NCI-H82 treated with DMSO at 0.1 percent for 48 hours (cell line): ENCODE measurements at regions not wholly inside any gene's neighbourhood (a gene's known extent, or its start where the extent isn't known, plus 50 kb on each side); places are given as distances from the start of the nearest gene placed in this dataset.
"Not testable (repeated sequence)": the region's sequence is repeated elsewhere in the genome, so short reads cannot be mapped to it uniquely, and the experiment has no call there.

ENCODE experiments used
- DNase-seq: peaks from one replicate; lab custom pipeline; 2025; ENCODE audit not compliant: unreplicated experiment; lab: John Stamatoyannopoulos, UW

DNA sequence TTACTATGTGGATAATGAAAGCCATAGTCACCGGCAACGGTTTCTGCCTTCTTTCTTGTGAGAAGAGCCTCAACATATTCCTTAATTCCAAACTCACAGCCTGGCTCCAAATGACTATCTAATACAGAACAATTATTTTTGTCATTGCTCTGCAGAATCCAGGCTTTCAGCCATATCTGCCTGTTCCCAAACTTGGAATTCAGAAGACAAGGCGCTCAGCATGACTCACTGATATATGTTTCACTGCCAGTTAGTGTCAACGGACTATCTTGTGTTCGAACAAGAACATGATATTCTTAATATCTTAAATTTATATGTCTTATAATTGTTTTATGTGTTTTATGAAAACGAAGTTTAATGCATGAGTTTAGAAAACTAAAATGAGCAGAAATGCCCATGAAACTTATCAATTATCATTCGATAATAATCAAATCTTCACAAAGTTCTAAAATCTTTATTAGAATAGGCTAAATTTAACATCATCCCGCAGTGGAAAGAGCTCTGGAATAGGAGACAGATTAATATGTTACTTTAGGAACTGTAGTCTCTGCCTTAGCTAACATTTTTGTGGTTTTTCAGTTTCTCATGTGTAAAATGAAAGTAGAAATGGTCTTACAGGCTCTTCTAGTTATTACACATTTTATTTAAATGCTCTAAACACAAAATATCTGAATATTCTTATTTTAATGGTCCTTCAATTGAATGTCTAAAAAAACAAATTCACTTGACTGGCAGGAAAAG is 669.3 kb upstream of the GJE1 start:
- DNase-seq, result no peak

DNA sequence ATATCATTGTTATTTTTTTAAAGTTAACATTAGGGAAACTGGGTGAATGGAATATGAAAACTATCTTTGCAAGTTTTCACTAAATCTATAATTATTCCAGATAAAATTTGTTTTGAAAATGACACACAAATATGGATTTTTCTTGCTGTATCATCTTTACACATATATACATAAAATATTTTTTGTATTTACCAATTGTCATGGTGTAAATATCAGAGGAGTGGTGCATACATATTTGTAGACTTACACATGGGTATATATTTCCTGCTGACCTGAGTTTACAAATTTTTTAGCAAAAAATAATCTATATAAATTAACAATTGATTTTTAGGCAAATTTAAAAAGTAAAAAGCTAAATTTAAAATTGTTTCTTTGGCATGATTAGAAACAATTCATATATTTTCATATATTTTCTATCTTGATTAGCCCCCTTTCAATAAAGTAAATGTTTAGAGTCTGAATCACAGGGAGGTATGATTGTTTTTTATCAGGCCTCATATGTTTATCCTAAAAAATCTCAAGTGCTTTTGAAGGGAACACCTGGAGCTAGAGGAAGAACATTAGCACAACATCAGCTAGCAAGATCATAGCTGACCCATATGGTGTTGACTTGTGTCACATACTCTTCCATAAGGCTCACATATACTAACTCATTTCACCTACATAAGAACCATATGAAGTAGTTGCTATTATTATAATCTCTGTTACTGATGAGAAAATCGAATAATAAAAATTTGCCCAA is 671.8 kb upstream of the GJE1 start:
- DNase-seq, result no peak

DNA sequence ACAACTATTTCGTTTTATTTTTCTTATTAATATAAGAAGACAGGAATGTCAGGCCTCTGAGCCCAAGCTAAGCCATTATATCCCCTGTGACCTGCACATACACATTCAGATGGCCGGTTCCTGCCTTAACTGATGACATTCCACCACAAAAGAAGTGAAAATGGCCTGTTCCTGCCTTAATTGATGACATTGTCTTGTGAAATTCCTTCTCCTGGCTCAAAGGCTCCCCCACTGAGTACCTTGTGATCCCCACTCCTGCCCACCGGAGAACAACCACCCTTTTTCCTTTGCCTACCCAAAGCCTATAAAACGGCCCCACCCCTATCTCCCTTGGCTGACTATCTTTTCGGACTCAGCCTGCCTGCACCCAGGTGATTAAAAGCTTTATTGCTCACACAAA is 672.5 kb upstream of the GJE1 start:
- DNase-seq, result not testable (repeated sequence)

DNA sequence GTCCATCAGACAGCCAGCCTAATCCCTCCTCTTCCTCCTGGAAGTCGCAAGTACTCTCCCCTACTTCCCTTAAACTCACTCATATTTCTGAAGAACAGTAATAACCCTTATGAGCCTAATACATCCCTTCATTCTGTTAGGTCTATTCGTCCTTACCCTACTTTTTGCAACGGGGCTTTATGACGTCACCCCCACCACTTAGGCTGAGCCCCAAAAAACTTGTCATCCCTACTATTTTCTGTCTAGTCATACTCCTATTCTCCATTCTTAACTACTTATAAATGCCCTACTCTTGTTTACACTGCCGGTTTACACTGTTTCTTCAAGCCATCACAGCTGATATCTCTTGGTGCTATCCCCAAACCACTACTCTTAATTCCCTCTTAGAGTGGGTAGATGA is 674.7 kb upstream of the GJE1 start:
- DNase-seq, result not testable (repeated sequence)

DNA sequence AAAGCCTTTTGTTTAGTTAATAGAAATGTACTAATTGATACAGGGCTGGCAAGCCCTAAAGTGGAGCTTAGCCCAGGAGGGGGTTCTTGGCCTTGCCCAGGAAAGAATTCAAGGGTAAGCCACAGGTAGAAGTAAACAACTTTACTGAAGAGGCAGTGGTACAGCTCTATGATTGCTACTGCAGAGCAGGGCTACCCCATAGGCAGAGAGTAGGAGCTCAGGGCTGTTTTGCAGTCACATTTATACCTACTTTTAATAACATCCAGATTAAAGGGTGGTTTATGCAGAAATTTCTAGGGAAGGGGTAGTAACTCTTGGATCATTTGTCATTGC is 680.4 kb upstream of the GJE1 start:
- DNase-seq, result no peak

DNA sequence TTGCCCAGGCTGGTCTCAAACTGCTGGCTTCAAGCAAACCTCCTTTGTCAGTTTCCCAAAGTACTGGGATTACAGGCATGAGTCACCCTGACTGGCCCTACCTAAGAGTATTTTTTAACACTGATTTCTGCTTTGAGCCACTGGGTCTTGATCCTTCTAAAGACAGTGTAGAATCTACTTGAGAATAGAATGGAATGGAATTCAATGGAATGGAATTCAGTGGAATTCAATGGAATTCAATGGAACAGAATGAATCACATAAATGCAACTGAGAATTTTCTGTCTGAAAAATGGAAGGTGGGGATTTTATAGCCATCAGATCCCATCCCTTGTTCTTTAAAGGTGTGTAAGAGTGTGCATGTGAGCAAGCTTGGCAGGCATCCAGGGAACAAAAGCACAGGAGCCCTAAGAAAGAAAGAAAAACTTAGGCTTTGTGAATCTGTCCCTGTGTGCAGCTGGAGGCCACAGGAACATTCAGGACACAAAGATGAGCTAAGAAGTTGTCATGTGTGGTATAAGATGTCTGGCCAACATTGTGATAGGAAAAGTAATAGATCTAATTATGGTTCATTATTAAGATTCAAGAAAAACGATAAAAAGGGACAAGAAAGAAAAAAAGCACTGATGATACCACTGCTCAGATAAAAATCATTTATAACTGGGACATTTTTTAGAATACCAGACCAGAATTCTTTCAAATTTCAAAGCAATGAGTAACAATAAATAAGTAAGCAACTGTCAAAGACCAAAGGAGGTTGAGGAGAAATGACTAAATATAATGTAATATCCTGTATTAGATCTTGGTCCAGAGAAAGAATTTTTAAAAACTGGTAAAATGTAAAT is 681.0 kb upstream of the GJE1 start:
- no peak for DNase-seq

DNA sequence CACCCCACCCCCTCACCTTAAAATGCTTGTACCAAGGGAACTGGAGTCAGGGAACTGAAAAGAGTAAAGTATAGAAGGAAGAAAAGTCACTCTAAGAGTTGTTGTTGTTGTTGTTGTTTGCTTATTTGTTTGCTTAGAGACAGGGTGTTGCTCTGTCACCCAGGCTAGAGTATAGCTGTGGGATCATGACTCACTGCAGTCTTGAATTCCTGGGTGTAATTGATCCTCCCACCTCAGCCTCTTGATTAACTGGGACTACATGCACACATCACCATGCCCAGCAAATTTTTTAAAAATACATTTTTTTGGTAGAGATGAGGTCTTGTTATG is 681.6 kb upstream of the GJE1 start:
- no peak for DNase-seq

DNA sequence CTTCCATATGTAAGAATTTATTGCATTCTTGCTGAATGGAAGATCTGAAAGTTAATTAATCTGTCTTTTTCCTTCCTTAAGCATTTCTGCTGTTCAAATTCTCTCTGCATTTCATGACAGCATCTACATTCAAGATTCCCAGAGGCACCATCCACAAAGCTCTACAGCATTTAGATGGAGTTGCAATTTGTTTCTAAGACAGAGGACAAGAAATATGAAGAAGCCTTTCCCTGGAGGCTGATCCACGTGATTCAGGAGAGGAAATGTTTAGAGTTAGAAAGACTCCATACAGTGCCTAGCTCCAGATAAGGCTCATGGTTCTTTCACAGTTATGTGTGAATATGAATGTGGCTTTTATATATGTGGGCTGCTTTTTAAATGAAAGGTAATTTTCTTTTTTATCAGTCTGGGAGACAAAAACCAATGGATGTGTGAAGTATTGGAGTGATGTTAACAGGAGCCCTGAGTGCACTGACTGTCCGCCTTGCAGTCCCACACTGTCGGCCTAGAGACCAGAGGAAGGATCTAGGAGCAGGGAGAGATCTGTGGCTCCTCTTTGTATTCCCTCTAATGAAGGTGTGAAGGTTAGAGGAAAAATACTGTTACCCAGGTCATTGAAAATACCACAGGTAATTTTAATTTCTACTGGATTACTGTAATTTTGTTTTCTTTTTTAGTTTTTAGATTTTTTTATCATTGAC is 686.6 kb upstream of the GJE1 start:
- no peak for DNase-seq

DNA sequence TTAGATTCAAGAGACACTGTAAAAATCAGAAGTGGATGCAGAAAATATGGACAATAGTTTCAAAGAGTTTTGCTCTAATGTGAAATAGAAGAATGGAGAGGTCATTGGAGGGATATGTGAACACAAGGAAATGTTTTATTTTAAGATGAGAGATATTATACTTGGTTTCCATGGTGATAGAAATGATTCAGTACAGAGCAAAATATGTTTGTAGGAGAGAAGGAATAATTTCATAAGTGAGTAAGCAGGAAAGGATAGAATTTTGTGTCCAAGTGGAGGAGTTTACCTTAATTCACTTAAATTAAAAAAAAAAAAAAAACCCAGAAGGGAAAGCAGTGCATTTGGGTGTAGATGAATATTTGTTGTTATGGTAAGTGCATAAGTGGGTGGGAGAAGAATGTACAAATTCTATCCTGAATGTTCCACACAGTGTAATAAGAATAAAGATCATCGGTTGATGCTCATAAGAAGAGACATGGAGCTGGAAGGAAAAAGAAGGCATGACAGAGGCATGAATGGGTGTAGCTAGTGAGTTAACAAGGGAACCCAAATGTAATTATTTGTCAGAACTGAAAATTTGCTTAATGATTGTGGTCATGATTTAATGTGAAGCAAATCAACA is 688.9 kb upstream of the GJE1 start:
- DNase-seq, result no peak

DNA sequence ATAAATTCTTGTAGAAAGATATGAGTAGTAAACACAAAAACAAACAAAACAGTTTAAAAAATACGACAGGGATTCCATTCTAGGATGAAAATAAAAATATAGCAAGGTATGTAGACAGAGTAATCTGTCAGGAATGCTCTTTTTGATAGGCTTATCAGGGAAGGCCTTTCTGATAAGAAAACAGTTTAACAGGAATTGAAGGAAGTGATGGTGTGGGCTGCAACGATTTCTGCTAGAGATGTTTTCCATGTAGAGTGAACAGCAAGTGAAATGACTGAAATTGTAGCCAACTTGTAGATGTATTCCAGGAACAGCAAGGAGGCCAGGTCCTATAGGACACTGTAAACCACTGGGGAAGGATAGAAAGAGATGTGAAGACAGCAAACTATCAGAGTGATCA is 689.7 kb upstream of the GJE1 start:
- DNase-seq, result no peak

DNA sequence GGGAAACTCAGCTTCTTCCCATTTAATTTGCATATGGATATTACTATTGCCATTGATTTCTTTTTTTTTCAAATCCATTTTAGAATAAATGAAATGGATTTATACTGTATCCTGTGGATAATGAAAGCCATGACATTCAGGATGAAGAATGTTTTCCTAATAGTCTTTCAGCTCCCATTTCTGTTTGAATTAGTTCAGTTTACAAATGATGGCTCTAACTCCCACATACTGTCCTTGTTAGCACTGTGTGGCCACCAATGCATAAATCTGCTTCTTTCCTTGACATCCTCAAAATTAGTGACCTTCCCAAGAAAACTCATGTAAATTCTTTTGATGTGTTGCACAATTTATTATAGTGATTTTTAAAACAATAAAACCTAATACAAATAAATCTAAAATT is 693.2 kb upstream of the GJE1 start:
- DNase-seq, result no peak

DNA sequence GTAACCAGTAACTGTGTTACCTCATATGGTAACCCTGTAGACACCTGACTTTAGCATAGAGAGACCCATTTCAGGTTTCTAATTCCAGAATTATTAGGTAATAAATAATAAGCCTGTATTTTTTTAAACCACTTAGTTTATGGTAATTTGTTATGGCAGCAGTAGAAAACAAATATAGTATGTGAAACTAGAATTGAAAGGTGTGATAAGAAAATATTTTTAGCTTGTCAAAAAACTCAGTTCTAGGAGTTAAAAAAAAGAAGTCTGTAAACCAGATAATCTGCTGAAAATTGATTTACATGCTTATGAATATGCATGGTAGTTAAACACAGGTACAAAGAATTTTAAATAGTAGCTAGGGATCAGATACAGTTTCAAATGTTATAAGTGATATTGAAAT is 695.0 kb upstream of the GJE1 start:
- no peak for DNase-seq

DNA sequence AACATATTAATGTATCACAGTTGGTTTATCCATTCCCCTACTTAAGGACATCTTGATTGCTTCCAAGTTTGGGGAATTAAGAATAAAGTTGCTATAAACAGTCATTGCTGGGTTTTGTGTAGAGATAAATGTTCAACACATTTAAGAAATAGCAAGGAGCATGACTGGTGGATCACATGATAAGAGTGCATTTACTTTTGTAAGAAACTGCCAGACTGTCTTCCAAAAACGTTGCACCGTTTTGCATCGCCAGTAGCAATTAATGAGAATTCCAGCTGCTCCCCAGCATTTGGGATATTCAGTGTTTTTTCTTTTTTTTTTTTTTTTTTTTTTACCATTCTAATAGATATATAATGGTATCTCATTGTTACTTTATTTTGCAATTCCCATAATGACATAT is 695.7 kb upstream of the GJE1 start:
- DNase-seq, result no peak

DNA sequence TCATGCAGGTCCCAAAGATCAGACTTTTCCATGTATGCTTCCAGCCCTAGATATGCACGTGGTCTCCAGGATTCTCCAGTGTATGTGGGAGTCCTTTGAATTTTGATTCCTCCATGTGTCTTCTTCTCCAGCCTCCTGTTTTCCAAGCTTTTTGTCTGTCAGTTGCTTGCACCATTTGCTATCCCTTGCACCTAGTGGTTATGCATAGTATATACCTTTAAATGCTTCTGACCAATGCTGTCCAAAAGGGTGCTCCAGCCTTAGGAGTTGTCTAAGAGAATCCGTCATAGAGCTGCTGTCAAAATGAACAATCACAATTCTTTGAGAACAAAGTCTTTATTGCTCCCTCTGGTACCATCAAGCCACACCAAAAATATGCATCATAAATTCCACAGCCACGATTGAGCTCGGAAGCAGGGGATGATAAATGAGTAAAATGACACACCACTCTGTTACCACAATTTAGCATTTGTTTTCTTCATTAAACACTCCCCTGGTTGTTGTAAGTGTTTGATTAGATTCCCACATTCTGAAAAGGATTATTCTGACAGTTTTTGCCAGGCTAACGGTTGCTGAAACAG is 706.2 kb upstream of the GJE1 start:
- no peak for DNase-seq

DNA sequence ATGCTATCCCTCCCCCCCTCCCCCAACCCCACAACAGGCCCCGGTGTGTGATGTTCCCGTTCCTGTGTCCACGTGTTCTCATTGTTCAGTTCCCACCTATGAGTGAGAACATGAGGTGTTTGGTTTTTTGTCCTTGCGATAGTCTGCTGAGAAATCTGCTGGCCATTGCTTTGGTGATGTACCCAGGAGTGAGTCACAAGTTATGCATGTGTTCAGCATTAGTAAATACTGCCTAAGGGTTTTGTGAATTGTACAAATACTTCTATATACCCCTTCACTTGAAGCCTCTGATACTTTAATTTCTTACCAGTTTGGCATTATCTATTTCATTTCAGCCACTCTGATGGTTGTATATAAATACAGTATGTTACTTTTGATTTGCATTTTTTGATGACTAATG is 711.3 kb upstream of the GJE1 start:
- DNase-seq, result no peak

DNA sequence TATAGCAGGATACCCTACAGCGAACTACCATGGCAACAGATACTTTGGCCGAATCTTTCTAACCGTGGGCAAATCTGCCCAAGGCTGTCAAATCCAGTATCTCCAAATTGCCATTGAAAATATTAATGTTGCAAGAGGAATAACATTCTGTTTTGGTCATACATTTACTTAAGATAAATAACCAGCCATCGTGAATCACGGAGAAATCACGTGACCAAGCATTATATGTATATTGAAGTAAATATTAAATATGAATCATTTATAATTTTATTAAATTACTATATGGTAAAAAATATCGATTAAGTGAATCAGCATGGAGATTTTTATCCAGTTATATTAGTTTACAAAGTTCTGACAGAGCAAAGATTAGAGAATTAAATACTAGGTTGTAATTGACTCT is 714.6 kb upstream of the GJE1 start:
- no peak for DNase-seq

DNA sequence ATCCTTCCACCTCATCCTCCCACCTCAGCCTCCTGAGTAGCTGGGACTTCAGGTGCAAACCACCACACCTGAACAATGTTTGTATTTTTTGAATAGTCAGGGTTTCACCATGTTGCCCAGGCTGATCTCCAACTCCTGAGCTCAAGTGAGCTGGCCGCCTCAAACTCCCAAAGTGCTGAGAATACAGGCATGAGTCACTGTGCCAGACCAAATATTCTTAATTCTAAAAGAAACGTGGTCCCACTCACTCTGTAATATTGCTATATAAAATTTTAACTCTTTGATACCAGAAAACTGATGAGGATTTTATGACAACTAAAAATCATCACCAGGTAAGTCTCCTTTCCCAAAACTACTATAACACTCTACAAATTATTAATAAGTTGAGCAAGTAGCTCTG is 716.8 kb upstream of the GJE1 start:
- DNase-seq, result no peak

DNA sequence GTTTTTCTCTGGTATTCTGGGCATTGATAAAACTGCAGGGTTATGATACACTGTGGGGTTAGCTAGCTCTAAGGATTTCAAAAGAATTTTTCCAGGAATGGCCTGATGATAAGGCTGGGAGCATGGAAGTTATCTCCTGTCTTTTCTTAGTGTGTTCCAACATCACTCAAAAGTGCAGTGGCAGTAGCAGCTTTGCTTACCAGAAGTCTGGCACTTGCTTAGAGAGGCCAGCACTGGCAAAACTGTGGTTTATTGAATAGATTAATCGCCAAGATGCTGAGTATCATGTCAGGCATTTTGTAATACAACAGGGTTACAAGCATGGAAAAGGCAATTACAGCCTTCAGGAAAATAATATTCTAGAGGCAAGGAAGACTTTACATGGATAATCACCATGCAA is 719.5 kb upstream of the GJE1 start:
- DNase-seq, result no peak

DNA sequence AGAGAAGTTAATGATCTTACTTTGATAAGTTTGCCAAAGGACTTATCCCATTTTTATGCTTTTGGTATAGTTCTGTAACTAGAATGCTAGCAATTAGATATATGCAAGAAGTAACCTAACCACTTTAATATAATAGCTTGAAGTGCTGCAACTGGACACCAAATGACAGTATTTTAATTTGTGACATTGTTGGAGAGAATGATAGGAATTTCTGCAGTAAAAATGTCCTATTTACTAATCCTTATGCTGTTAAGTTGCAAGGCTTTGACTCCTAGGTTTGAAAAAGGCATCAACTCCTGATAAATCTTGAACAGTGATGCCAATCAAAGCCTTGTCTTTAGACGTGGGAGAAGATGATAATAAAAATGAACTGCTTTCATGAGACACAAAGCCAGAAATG is 726.0 kb upstream of the GJE1 start:
- no peak for DNase-seq

DNA sequence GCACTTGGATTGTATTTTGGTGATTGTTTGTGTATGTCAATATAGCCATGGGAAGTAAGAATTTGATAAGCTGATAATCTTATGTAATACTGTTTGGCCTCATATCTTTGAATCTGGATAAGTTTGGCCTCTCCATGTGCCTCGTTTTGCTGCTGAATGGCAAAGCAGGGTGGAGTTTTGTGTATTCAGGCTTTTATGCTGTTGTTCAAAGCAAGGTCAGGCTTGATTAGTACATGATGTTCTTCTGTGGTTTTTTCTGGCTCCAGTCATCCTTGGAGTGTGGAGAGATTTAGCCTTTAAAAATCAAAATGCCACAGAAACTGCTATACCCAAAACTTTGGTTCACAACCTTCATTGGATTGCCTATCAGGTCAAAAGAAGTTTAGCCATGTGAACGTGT is 728.9 kb upstream of the GJE1 start:
- DNase-seq, result no peak

DNA sequence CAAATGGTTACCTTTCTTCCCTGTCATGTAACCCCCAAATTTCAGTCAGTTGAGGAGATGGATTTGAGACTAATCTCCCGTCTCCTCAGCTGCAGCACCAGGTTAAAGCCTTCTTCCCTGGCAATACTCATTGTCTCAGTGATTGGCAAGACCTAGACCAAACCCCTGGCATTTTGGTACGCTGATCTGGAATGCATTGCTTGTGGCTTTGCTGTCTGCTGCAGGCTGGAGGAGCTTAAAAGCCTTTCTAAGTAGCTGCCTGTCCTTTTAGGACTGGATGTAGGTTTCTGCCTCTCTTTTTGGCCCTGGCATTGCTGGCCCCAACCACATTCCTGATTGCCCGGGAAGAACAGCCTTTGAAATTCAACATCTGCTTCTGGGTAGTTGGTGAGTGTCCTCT is 729.6 kb upstream of the GJE1 start:
- no peak for DNase-seq
